Neural cell (in vitro differentiated cells): ENCODE measurements at regions not wholly inside any gene's neighbourhood (a gene's known extent, or its start where the extent isn't known, plus 50 kb on each side); places are given as distances from the start of the nearest gene placed in this dataset.

Experiments
- CTCF ChIP-seq: fragments of 450-650 bp; IDR thresholded peaks from 2 replicates; pipeline ENCODE4 v1.5.1; 2014; ENCODE audit warnings: antibody characterized with exemption, mild to moderate bottlenecking, moderate library complexity; ENCODE audit not compliant: poor library complexity, severe bottlenecking
- POLR2AphosphoS5 ChIP-seq: IDR thresholded peaks from 2 replicates; pipeline ENCODE4 v1.6.1; 2012
- REST ChIP-seq: IDR thresholded peaks from 2 replicates; pipeline ENCODE4 v1.6.1; 2012; ENCODE audit warnings: borderline replicate concordance

- TF ChIP-seq CTCF: no peak
- no peak for TF ChIP-seq POLR2AphosphoS5
- no peak for TF ChIP-seq REST
Measured at GRCh38 chr2:225196579-225196978, 154.3 kb upstream of the DOCK10 start.
